IMR-90 (cell line): ENCODE measurements at regions not wholly inside any gene's neighbourhood (a gene's known extent, or its start where the extent isn't known, plus 50 kb on each side); places are given as distances from the start of the nearest gene placed in this dataset.

Source experiments
- ATAC-seq: fragments of 200-7000 bp; cut with Tn5 transposase; 2 replicates; pipeline ENCODE4 v1.9.1; 2020; ENCODE audit warnings: low read depth, mild to moderate bottlenecking, moderate library complexity
- BruUV-seq: library from RNA; stranded (reverse); fragments of 400-500 nt; replicated peaks from 2 replicates; lab custom pipeline; 2021; lab: Mats Ljungman, UMichigan
- CTCF ChIA-PET: fragments of 300-600 bp; formaldehyde crosslinking; extraction: SDS; loops from one replicate; lab custom pipeline; 2021; ENCODE audit warnings: antibody characterized with exemption; lab: Yijun Ruan, JAX
- POLR2A ChIA-PET: fragments of 300-600 bp; sonication (Branson Sonifier 250); formaldehyde crosslinking; loops from one replicate; lab custom pipeline; 2022; ENCODE audit warnings: antibody characterized with exemption; ENCODE audit not compliant: unreplicated experiment; lab: Charles Lee
- DNase-seq: peaks from one replicate; pipeline ENCODE4 v3.0.0; 2013
- H2AFZ ChIP-seq: replicated peaks from 2 replicates; pipeline ENCODE3; 2013; ENCODE audit warnings: low read length, mild to moderate bottlenecking; ENCODE audit not compliant: poor library complexity
- H2AK5ac ChIP-seq: 2 replicates; pipeline ENCODE4 v1.6.1; 2013; ENCODE audit warnings: low read depth, low read length, inconsistent platforms
- H2AK9ac ChIP-seq: replicated peaks from 2 replicates; pipeline ENCODE3; 2013; ENCODE audit warnings: mild to moderate bottlenecking, low read depth, low read length, moderate library complexity; ENCODE audit not compliant: poor library complexity
- H2BK120ac ChIP-seq: 2 replicates; pipeline ENCODE4 v1.6.1; 2013; ENCODE audit warnings: low read depth, low read length, inconsistent platforms
- H2BK15ac ChIP-seq: 3 replicates; pipeline ENCODE4 v1.6.1; 2013; ENCODE audit warnings: low read depth, low read length, inconsistent platforms
- H2BK20ac ChIP-seq: 2 replicates; pipeline ENCODE4 v1.6.1; 2013; ENCODE audit warnings: low read depth, mild to moderate bottlenecking, inconsistent platforms, low read length, moderate library complexity
- H2BK5ac ChIP-seq: 2 replicates; pipeline ENCODE4 v1.6.1; 2013; ENCODE audit warnings: mild to moderate bottlenecking, low read depth, low read length, inconsistent platforms; ENCODE audit not compliant: poor library complexity, severe bottlenecking
- H3K14ac ChIP-seq: replicated peaks from 2 replicates; pipeline ENCODE4 v1.6.1; 2013; ENCODE audit warnings: low read depth, low read length, inconsistent platforms
- H3K18ac ChIP-seq: 2 replicates; pipeline ENCODE4 v1.6.1; 2013; ENCODE audit warnings: low read depth, low read length, control low read depth
- H3K23ac ChIP-seq: 2 replicates; pipeline ENCODE4 v1.6.1; 2013; ENCODE audit warnings: low read depth, low read length, inconsistent platforms
- H3K27ac ChIP-seq: 2 replicates; pipeline ENCODE4 v1.5.1; 2013; ENCODE audit warnings: mild to moderate bottlenecking, control low read depth, low read length; ENCODE audit not compliant: insufficient read depth
- H3K27me3 ChIP-seq: 2 replicates; pipeline ENCODE4 v1.6.1; 2013; ENCODE audit warnings: low read length; ENCODE audit not compliant: control insufficient read depth, insufficient read depth
- H3K36me3 ChIP-seq: 2 replicates; pipeline ENCODE4 v1.6.1; 2013; ENCODE audit warnings: low read length, mixed read lengths; ENCODE audit not compliant: control insufficient read depth, insufficient read depth
- H3K4ac ChIP-seq: 2 replicates; pipeline ENCODE4 v1.6.1; 2013; ENCODE audit warnings: low read depth, low read length, inconsistent platforms
- H3K4me1 ChIP-seq: 2 replicates; pipeline ENCODE4 v1.6.1; 2013; ENCODE audit warnings: low read length, mixed read lengths; ENCODE audit not compliant: control insufficient read depth, insufficient read depth
- H3K4me2 ChIP-seq: 2 replicates; pipeline ENCODE4 v1.6.1; 2013; ENCODE audit warnings: low read depth, mild to moderate bottlenecking, control low read depth, low read length, moderate library complexity
- H3K4me3 ChIP-seq: 2 replicates; pipeline ENCODE4 v1.5.1; 2013; ENCODE audit warnings: low read depth, mild to moderate bottlenecking, control low read depth, low read length, moderate library complexity; ENCODE audit not compliant: insufficient read depth
- H3K56ac ChIP-seq: 2 replicates; pipeline ENCODE4 v1.6.1; 2013; ENCODE audit warnings: low read length, inconsistent platforms; ENCODE audit not compliant: insufficient read depth; ENCODE audit errors: extremely low read depth
- H3K79me1 ChIP-seq, 2 experiments: 2 replicates each; pipeline ENCODE4 v1.6.1; 2013; ENCODE audit warnings: low read length in 2 of 2, inconsistent platforms in 1 of 2, low read depth in 1 of 2
- H3K9ac ChIP-seq: 2 replicates; pipeline ENCODE4 v1.6.1; 2013; ENCODE audit warnings: low read depth, low read length, control low read depth
- H3K9me1 ChIP-seq: 2 replicates; pipeline ENCODE4 v1.6.1; 2013; ENCODE audit warnings: low read length, inconsistent platforms; ENCODE audit not compliant: insufficient read depth
- H3K9me3 ChIP-seq: 2 replicates; pipeline ENCODE4 v1.6.1; 2013; ENCODE audit warnings: low read length; ENCODE audit not compliant: control insufficient read depth, insufficient read depth
- H4K20me1 ChIP-seq: 2 replicates; pipeline ENCODE4 v1.6.1; 2013; ENCODE audit warnings: low read length, inconsistent platforms; ENCODE audit not compliant: insufficient read depth
- H4K5ac ChIP-seq: 2 replicates; pipeline ENCODE4 v1.6.1; 2013; ENCODE audit warnings: mild to moderate bottlenecking, low read depth, low read length, control low read depth
- H4K8ac ChIP-seq, 2 experiments: 2 replicates each; pipeline ENCODE4 v1.6.1; 2013; ENCODE audit warnings: low read depth in 2 of 2, low read length in 2 of 2, control low read depth in 1 of 2, inconsistent platforms in 1 of 2
- H4K91ac ChIP-seq: 2 replicates; pipeline ENCODE4 v1.6.1; 2013; ENCODE audit warnings: low read depth, low read length, inconsistent platforms; ENCODE audit not compliant: insufficient read depth
- BHLHE40 ChIP-seq: fragments of 150-350 bp; IDR thresholded peaks from 2 replicates; pipeline ENCODE4 v1.6.1; 2016; ENCODE audit warnings: mild to moderate bottlenecking, low read depth, low read length
- CEBPB ChIP-seq: IDR thresholded peaks from 2 replicates; pipeline ENCODE4 v1.6.1; 2012; ENCODE audit warnings: low read depth, low read length, improper control_type of control experiment
- CHD1 ChIP-seq: IDR thresholded peaks from 2 replicates; pipeline ENCODE4 v1.6.1; 2012; ENCODE audit warnings: low read depth, low read length, improper control_type of control experiment
- CTCF ChIP-seq: conservative IDR thresholded peaks from 2 replicates; pipeline ENCODE4 v1.5.1; 2012; ENCODE audit warnings: mild to moderate bottlenecking, low read depth, low read length, improper control_type of control experiment
- FOS ChIP-seq: fragments of 150-350 bp; IDR thresholded peaks from 2 replicates; pipeline ENCODE4 v1.6.1; 2016; ENCODE audit warnings: low read depth, low read length
- MXI1 ChIP-seq: IDR thresholded peaks from 2 replicates; pipeline ENCODE4 v1.6.1; 2012; ENCODE audit warnings: low read depth, mild to moderate bottlenecking, low read length, moderate library complexity, borderline replicate concordance
- NFE2L2 ChIP-seq: fragments of 150-350 bp; IDR thresholded peaks from 2 replicates; pipeline ENCODE4 v1.6.1; 2016; ENCODE audit warnings: low read depth, mild to moderate bottlenecking, low read length
- POLR2A ChIP-seq: IDR thresholded peaks from 2 replicates; pipeline ENCODE4 v1.6.1; 2012; ENCODE audit warnings: mild to moderate bottlenecking, low read depth, low read length
- SMC3 ChIP-seq: fragments of 150-350 bp; IDR thresholded peaks from 2 replicates; pipeline ENCODE4 v1.6.1; 2016; ENCODE audit warnings: low read depth, mild to moderate bottlenecking, antibody characterized with exemption, low read length, moderate library complexity
- USF2 ChIP-seq: fragments of 150-350 bp; IDR thresholded peaks from 2 replicates; pipeline ENCODE4 v1.6.1; 2017; ENCODE audit warnings: mild to moderate bottlenecking, antibody characterized with exemption, low read length, low read depth
- WGBS, 2 experiments: methylation state at CpG; one replicate each; pipeline versions ENCODE4 v1.1.5 to v1.1.7; 2013; ENCODE audit warnings: missing lambda C conversion rate in 2 of 2; ENCODE audit not compliant: insufficient read length in 1 of 2; ENCODE audit errors: extremely low coverage in 2 of 2; 5-methylcytosine and 5-hydroxymethylcytosine counted together
- dilution Hi-C: fragments of 300-500 bp; cut with HindIII; formaldehyde crosslinking; loops from one replicate; pipeline ENCODE4 v1.14.3; 2018; ENCODE audit warnings: low sequenced_read_pairs; ENCODE audit not compliant: unreplicated experiment
- in situ Hi-C: fragments of 300-500 bp; cut with MboI; formaldehyde crosslinking; loops from 3 replicates; pipeline ENCODE4 v1.14.3; 2019; ENCODE audit warnings: low sequenced_read_pairs, inconsistent platforms, mixed read lengths
- intact Hi-C: fragments of 100-400 bp; cut with micrococcal nuclease; formaldehyde crosslinking; loops from 2 replicates; pipeline ENCODE4 v1.10.0; 2022

GRCh38 chr15:37375519-37375918 is 275.2 kb upstream of the MEIS2 start:
- H3K18ac ChIP-seq, result no peak overlapping the region
- intact Hi-C loops (no loop called here), dilution Hi-C loops (no loop called here), in situ Hi-C loops (no loop called here)
- BruUV-seq, result no TSS peak
- no peak overlapping the region for H2BK15ac ChIP-seq
- no peak overlapping the region for H3K9ac ChIP-seq
- ChIA-PET POLR2A (no interaction called here), CTCF (interaction anchor here (0.7 kb wide), 1 partner anchor 801 kb away, joined by 3 read pairs; no protein-coding TSS in a partner anchor)
- no peak overlapping the region for H3K56ac ChIP-seq
- no peak overlapping the region for H2BK120ac ChIP-seq
- DNase-seq, result no peak
- no peak overlapping the region for H3K23ac ChIP-seq
- ATAC-seq, result no peak
- no peak overlapping the region for H2AK5ac ChIP-seq
- no peaks in the 10 kb centered on the region; the same call in 1 of the 2 replicates for H3K27me3 ChIP-seq
- no peak overlapping the region for H3K4me2 ChIP-seq
- H4K5ac ChIP-seq, result no peak overlapping the region
- no peak overlapping the region for H3K27ac ChIP-seq
- H3K14ac ChIP-seq, result no peak overlapping the region
- WGBS, 2 experiments, result no CpG with 5 or more reads among the region's 3 CpGs
- no peak overlapping the region for H2BK5ac ChIP-seq
- H4K20me1 ChIP-seq, result no peaks in the 10 kb centered on the region
- TF ChIP-seq POLR2A (no peak), CTCF (no peak), FOS (no peak), USF2 (no peak), CHD1 (no peak), NFE2L2 (no peak), SMC3 (no peak), MXI1 (no peak), CEBPB (no peak), BHLHE40 (no peak)
- no peak overlapping the region for H4K8ac ChIP-seq
- H3K79me1 ChIP-seq, result no peaks in the 10 kb centered on the region
- no peak overlapping the region for H2BK20ac ChIP-seq
- no peak overlapping the region for H4K91ac ChIP-seq
- H3K36me3 ChIP-seq, result no peaks in the 10 kb centered on the region
- H3K4me1 ChIP-seq, result no peaks in the 10 kb centered on the region
- H3K4me3 ChIP-seq, result no peak overlapping the region
- no peak overlapping the region for H3K4ac ChIP-seq
- no peak overlapping the region for H2AFZ ChIP-seq
- H3K9me3 ChIP-seq, result no peaks in the 10 kb centered on the region
- H2AK9ac ChIP-seq, result no peak overlapping the region
- H3K9me1 ChIP-seq, result no peaks in the 10 kb centered on the region
